ENCODE measurements at regions not wholly inside any gene's neighbourhood (a gene's known extent, or its start where the extent isn't known, plus 50 kb on each side); places are given as distances from the start of the nearest gene placed in this dataset.

- no peak for DNase-seq (ENCODE audit: low read depth)
- TF ChIP-seq CTCF (conservative IDR thresholded peaks at IDR 0.05; ENCODE audit: low read length) = no peak
- H3K4me3 ChIP-seq (ENCODE audit: low read length) = no peak overlapping the region
These were observed 676.4 kb downstream of the PRELID2 start for GRCh38 chr5:145158730-145159129.

GRCh38 chr5:145157841-145158240, 677.3 kb downstream of the PRELID2 start:
- peak; percentile 12 for DNase-seq (ENCODE audit: low read depth)
- no peak for TF ChIP-seq CTCF (conservative IDR thresholded peaks at IDR 0.05; ENCODE audit: low read length)
- H3K4me3 ChIP-seq (ENCODE audit: low read length) = no peak overlapping the region

GRCh38 chr5:145141534-145141933, 693.6 kb downstream of the PRELID2 start:
- DNase-seq (ENCODE audit: low read depth) = no peak
- TF ChIP-seq CTCF (conservative IDR thresholded peaks at IDR 0.05; ENCODE audit: low read length) = no peak
- no peak overlapping the region for H3K4me3 ChIP-seq (ENCODE audit: low read length)

GRCh38 chr5:145130996-145131395, 704.1 kb downstream of the PRELID2 start:
- no peak overlapping the region for H3K4me3 ChIP-seq (ENCODE audit: low read length)
- TF ChIP-seq CTCF (conservative IDR thresholded peaks at IDR 0.05; ENCODE audit: low read length) = no peak
- DNase-seq (ENCODE audit: low read depth) = no peak

- DNase-seq (ENCODE audit: low read depth) = no peak
- no peak overlapping the region for H3K4me3 ChIP-seq (ENCODE audit: low read length)
- TF ChIP-seq CTCF (conservative IDR thresholded peaks at IDR 0.05; ENCODE audit: low read length) = no peak
These were observed 705.3 kb downstream of the PRELID2 start for GRCh38 chr5:145129797-145130196.

- H3K4me3 ChIP-seq (ENCODE audit: low read length) = no peak overlapping the region
- DNase-seq (ENCODE audit: low read depth) = no peak
- TF ChIP-seq CTCF (conservative IDR thresholded peaks at IDR 0.05; ENCODE audit: low read length) = no peak
These were observed 710.3 kb downstream of the PRELID2 start for GRCh38 chr5:145124806-145125205.

- no peak for TF ChIP-seq CTCF (conservative IDR thresholded peaks at IDR 0.05; ENCODE audit: low read length)
- no peak for DNase-seq (ENCODE audit: low read depth)
- no peak overlapping the region for H3K4me3 ChIP-seq (ENCODE audit: low read length)
These were observed 716.5 kb downstream of the PRELID2 start for GRCh38 chr5:145118611-145119010.

Data from AG10803 (cell line).